ENCODE measurements at regions not wholly inside any gene's neighbourhood (a gene's known extent, or its start where the extent isn't known, plus 50 kb on each side); places are given as distances from the start of the nearest gene placed in this dataset.
A peak's percentile ranks its signal among the peaks of the same experiment; 100 is the strongest.

DNA sequence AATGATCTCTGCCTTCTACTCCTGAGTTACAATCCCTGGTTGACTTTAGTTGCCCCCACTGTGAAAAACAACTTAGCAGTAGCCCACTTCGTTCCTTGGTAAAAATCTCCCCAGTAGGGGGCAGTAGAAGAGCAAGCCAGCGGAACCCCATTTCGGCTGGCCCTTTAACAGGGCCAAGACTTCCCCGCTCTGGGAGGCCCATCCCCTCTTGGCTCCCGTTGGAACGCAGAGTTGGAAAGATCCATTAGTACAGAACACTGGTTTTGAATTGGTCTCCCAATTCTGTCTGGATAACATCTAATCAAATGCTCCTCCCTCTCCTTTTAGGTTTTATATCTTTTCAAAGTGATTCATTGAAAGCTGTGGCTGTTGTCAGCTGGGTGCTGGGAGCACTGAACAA is 1133.3 kb downstream of the BCL11B start:
- peak; percentile 66 to 79 for DNase-seq (ENCODE audit: low spot score in 2 of 2)
- Mint-ChIP-seq H3K27ac (peak overlapping the region; percentile 57), H3K4me1 (peaks cover 63% of the 10 kb centered on the region), H3K4me3 (peak overlapping the region; percentile 40), H3K9me3 (no peaks in the 10 kb centered on the region), H3K36me3 (no peaks in the 10 kb centered on the region)
- ATAC-seq, result peak; percentile 80

DNA sequence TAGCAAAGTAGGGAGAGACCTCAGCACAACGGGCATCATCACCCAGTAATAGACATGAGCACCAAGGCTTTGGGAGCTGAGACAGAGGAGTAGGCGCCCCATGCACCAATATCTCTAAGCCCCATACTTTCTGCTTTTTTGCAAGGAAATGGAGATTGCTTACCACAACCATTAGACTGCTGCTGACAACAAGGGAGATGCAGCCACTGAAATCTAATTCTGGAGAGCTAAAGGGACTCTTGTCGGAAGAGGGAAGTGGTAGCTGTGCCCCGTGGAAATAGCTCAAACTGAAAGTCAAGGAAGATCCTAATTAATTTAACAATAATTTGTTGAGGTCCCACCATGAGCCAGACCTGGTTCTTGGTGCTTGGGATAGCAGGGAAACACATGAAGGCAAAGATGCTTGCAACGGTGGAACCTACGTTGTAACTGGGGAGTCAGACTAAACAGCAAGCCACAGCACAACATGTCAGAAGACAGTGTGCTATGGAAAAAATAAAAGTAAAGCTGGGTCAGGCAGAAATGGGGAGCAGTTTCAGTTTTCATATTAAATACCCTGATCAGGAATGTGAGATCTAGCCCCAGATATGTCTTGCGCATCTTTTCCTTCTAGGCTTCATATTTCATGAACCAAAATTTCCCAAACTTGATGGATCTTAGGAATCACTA is 1131.0 kb downstream of the BCL11B start:
- DNase-seq (ENCODE audit: low spot score in 2 of 2) (no peak), ATAC-seq (no peak)
- no peaks in the 10 kb centered on the region for H3K36me3 Mint-ChIP-seq
- H3K4me3 Mint-ChIP-seq, result peak overlapping the region; percentile 36
- no peaks in the 10 kb centered on the region for H3K9me3 Mint-ChIP-seq
- H3K27ac Mint-ChIP-seq, result peak overlapping the region; percentile 60
- H3K4me1 Mint-ChIP-seq, result peaks cover 58% of the 10 kb centered on the region

DNA sequence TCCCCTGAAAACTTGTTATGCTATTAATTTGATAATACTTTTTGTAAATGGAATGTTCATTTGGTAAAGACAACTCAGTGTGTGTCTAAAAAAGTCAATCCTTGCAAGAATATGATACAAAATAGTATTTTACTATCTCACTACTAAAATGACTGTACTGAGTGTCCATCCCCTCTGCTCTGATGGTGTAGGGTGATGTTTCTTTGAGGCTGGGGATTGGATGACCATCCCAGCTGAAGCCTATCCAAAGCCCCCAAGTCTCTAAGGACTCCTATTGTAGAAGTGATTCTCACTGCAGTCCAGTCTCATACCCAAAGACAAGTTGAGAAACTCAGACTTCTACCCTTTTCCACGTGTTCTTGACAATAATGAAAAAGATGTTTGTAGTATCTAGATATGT is 1128.4 kb downstream of the BCL11B start:
- no peak for ATAC-seq
- DNase-seq (ENCODE audit: low spot score in 2 of 2), result no peak
- H3K27ac Mint-ChIP-seq, result no peak overlapping the region
- no peak overlapping the region for H3K4me3 Mint-ChIP-seq
- H3K9me3 Mint-ChIP-seq, result no peaks in the 10 kb centered on the region
- no peaks in the 10 kb centered on the region for H3K36me3 Mint-ChIP-seq
- peaks cover 42% of the 10 kb centered on the region for H3K4me1 Mint-ChIP-seq

DNA sequence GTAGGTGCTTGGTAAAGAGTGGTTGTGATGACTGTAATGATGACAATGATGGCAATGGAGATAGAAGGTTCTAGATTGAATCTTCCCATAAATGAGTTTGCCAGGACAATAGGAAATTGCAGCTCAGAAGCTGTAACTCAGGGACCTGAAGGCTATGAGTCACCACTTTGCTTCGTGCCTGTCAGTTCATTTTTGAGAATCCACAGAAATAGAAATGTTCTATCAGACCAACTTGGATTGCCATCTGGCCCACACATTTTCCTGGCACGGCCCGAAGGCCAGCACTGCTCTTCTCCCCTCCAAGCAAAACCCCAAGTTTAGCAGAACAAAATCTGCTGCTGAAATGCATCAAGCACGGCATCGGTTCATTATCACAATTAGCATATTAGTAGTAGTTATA is 1127.0 kb downstream of the BCL11B start:
- Mint-ChIP-seq H3K4me3 (no peak overlapping the region), H3K4me1 (peaks cover 28% of the 10 kb centered on the region), H3K9me3 (no peaks in the 10 kb centered on the region), H3K36me3 (no peaks in the 10 kb centered on the region), H3K27ac (no peak overlapping the region)
- ATAC-seq, result no peak
- no peak for DNase-seq (ENCODE audit: low spot score in 2 of 2)

DNA sequence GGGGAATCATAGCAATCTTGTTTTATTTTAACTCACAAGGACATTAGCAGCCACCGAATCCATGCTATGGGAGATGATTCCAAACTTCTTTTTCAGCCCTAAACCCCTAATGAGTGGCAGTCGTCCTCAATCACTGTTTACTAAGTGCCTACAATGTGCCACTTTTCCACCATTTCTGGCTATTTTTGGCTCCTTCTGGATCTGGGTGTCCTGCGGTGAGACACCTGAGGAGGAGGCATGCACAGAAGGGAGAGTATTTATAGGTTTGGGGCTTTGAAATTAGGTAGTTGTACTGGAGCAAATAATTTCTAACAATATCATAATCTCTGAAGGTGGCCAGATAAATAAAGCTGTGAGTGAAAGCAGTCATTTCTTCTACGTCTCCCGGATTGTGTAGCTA is 1125.6 kb downstream of the BCL11B start:
- no peak overlapping the region for H3K4me3 Mint-ChIP-seq
- H3K27ac Mint-ChIP-seq, result no peak overlapping the region
- H3K9me3 Mint-ChIP-seq, result peaks cover 2% of the 10 kb centered on the region
- ATAC-seq, result no peak
- no peaks in the 10 kb centered on the region for H3K36me3 Mint-ChIP-seq
- no peak for DNase-seq (ENCODE audit: low spot score in 2 of 2)
- H3K4me1 Mint-ChIP-seq, result peaks cover 21% of the 10 kb centered on the region

DNA sequence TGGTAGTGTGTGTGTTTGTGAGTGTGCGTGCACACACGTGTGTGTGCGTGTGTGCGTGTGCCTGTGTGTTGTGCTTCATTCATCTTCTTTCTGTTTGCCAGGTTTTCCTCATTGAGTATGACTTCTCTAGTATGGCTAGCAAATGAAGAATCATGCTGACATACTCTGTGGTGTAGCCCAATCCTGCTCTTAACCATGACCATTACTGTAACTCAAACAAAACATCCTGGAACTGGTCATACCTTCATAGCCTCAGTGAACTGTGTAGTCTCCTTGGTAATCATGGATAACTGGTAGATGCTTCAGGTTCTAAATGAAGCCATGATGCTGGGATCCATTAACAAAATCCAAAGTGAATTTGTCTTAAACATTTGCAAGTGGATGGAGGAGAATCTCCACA is 1117.7 kb downstream of the BCL11B start:
- no peaks in the 10 kb centered on the region for H3K36me3 Mint-ChIP-seq

DNA sequence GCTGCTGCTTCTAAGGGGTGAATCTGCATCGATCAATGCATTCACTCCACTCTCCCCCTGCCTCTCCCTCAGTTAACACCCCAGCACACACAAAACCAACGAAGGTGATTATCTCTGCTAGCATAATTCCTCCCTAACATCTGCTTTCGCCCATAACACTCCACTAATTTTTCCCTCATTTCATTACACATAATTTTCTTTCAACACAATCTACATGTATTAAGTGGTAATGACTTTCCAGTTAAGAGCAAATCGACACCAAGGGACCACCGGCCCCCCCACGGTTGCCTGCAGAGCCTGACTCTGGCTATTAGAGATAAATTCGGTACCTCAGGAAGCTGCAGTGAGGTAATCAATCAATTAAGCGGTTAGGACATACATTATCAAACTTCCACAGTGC is 1115.6 kb downstream of the BCL11B start:
- ATAC-seq, result no peak
- Mint-ChIP-seq H3K36me3 (no peaks in the 10 kb centered on the region), H3K4me3 (no peak overlapping the region), H3K27ac (peak overlapping the region; percentile 44), H3K9me3 (no peaks in the 10 kb centered on the region), H3K4me1 (peaks cover 11% of the 10 kb centered on the region)
- DNase-seq (ENCODE audit: low spot score in 2 of 2), result no peak

More for the DNA sequence above, 1117.7 kb downstream of the BCL11B start:
- ATAC-seq, result no peak
- Mint-ChIP-seq H3K4me1 (peaks cover 17% of the 10 kb centered on the region), H3K27ac (no peak overlapping the region), H3K4me3 (no peak overlapping the region), H3K9me3 (peaks cover 2% of the 10 kb centered on the region)
- DNase-seq (ENCODE audit: low spot score in 2 of 2), result no peak

DNA sequence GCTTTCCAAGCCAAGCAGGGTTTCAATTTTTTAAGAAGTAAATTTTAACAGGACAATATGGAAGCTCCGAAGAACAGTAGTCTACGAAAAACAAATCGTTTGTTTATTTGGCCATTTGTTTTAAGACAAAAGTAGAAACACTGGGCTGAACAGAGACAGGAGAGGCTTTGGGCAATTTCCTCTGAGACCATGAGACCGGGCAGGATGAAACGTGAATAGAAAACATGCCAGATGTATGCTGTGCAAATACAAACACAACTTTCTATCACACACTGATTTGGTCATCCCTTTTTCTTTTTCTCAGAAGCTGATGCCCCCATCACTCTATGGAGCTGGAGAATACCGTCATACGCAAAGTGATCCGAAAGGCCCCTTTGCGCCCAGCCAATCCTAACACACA is 1111.1 kb downstream of the BCL11B start:
- Mint-ChIP-seq H3K4me3 (no peak overlapping the region), H3K36me3 (no peaks in the 10 kb centered on the region), H3K4me1 (peaks cover 16% of the 10 kb centered on the region)

DNA sequence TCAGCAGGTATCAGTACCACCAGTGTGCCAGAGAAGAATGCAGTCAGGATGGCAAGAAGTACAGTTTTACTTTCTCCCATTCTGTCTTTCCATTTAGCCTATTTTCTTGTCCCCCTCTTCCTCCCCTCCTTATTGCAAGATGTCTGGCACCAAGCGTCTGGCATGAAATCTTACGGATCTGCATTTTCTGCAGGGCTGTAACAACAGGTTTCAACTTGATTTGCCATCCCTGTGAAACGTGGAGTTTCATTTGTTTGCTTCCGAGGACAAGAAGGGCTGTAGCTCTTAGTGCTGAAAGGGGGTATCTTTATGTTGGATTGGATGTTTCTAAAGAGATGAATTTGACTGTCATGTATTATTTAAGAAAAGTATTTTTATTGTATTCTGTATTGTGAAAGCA is 1110.6 kb downstream of the BCL11B start:
- DNase-seq (ENCODE audit: low spot score in 2 of 2) (no peak), ATAC-seq (no peak)
- H3K36me3 Mint-ChIP-seq, result no peaks in the 10 kb centered on the region
- no peak overlapping the region for H3K27ac Mint-ChIP-seq
- no peaks in the 10 kb centered on the region for H3K9me3 Mint-ChIP-seq
- H3K4me1 Mint-ChIP-seq, result peaks cover 11% of the 10 kb centered on the region
- H3K4me3 Mint-ChIP-seq, result no peak overlapping the region

More for the DNA sequence above, 1111.1 kb downstream of the BCL11B start:
- no peak overlapping the region for H3K27ac Mint-ChIP-seq
- H3K9me3 Mint-ChIP-seq, result no peaks in the 10 kb centered on the region
- DNase-seq (ENCODE audit: low spot score in 2 of 2) (no peak), ATAC-seq (no peak)

DNA sequence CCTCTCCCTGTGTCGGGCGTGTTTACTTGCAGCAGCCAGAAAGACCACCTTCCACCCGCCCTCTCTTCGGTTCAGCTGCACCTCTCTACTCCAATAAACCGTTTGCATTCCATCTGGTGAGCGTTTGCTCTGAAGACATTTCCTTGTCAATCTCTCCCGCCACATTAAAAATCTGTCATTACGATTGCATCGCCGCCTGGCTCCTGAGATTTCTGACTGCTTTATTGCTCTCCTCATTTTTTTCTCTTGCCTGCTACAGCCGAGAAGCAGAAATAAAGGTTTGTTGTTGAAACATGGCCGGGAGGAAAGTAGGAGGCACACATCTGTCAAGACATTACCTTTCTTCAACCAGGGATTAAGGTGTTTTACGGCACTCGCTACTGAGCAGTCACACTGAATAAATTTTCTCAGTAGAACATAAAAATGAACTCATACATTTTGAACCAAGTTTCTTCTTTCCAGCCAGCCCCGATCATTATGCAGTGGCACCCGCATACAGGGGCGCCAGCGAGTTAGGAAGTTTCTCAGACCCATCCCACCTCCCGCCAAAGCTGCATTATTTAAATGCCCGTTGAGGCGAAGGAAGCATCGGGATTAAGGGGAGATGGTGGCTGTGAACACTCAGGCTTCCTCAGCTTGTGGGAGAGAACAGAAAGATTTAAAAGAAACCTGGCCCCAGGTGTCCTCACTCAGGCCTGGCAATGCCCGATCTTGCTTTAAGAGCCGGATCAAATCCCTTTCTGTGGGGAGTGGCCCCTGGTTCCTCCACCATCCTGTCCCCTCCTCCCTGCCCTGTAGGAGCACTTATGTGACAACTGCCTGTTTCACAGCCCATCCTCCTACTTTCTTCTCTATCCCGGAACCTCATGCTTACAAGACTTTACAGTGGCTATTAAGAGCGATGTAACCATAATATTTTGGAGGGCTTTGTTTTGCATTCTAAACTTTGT is 1108.9 kb downstream of the BCL11B start:
- H3K4me1 Mint-ChIP-seq, result peaks cover 20% of the 10 kb centered on the region

DNA sequence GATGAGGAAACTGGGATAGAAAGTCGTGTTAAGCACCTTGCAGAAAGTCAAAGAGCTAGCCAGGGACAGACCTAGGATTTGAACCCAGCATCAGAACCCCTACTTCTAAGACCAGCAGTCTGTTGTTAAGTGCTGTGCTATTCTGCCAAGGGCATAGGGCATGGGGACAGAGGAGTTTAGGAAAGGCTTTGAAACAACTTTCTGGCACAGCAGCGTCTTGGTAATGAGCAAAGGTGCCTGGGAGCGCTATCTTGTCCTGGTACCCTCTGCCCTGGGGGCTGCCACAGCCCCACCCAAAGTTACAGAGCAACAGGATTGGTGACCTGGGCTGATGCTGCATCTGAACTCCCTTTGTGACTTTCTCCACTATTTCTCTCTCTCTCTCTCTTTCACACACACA is 1108.1 kb downstream of the BCL11B start:
- Mint-ChIP-seq H3K36me3 (peaks cover 14% of the 10 kb centered on the region), H3K9me3 (peaks cover 3% of the 10 kb centered on the region), H3K4me3 (no peak overlapping the region), H3K4me1 (peaks cover 28% of the 10 kb centered on the region), H3K27ac (no peak overlapping the region)
- no peak for DNase-seq (ENCODE audit: low spot score in 2 of 2)
- no peak for ATAC-seq

More for the DNA sequence above, 1108.9 kb downstream of the BCL11B start:
- Mint-ChIP-seq H3K36me3 (peaks cover 6% of the 10 kb centered on the region), H3K27ac (peak overlapping the region; percentile 6), H3K4me3 (no peak overlapping the region), H3K9me3 (peaks cover under 1% of the 10 kb centered on the region)
- ATAC-seq (no peak), DNase-seq (ENCODE audit: low spot score in 2 of 2) (no peak)

DNA sequence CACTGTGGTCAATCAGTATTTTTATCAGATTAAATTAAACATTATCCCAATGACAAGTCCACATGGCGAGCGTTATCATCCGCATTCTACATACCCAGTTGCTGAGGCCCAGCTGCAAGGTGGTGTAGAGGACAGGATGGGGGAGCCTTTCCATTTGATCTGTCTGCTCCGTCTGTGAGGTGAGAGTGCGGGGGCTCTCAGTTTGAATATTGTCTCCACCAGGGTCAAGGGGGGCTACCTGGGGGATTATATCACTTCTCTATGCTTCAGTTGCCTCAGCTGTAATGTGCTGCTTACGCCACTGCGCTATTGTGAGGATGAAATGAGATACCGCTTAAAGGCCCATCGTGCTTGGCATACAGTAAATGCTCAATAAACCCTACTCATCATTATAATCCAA is 1106.0 kb downstream of the BCL11B start:
- ATAC-seq (no peak), DNase-seq (ENCODE audit: low spot score in 2 of 2) (no peak)
- Mint-ChIP-seq H3K36me3 (peaks cover 23% of the 10 kb centered on the region), H3K4me3 (no peak overlapping the region), H3K4me1 (peaks cover 48% of the 10 kb centered on the region), H3K9me3 (peaks cover 3% of the 10 kb centered on the region), H3K27ac (no peak overlapping the region)

DNA sequence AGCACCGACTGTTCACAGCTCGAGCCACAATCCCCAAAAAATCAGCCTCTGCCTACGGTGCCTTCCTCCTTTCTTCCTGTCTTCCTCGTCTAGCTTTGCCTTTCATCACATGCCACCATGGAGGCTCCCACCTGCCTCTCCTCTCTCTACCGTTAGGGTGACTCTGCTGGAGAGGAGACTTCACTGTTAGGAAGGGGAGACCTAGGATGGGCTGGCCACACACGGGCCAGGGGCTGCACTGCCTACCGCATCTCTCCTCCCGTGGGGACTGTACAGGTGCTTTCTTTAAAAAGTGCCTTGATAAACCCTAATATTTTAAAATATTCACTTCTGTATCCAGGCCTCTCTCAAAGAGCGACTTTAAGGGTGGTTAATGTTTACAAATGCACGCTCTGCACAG is 1104.7 kb downstream of the BCL11B start:
- Mint-ChIP-seq H3K4me3 (peak overlapping the region; percentile 26), H3K4me1 (peaks cover 61% of the 10 kb centered on the region), H3K36me3 (peaks cover 23% of the 10 kb centered on the region), H3K27ac (peak overlapping the region; percentile 97), H3K9me3 (peaks cover 3% of the 10 kb centered on the region)
- ATAC-seq, result no peak
- no peak for DNase-seq (ENCODE audit: low spot score in 2 of 2)

DNA sequence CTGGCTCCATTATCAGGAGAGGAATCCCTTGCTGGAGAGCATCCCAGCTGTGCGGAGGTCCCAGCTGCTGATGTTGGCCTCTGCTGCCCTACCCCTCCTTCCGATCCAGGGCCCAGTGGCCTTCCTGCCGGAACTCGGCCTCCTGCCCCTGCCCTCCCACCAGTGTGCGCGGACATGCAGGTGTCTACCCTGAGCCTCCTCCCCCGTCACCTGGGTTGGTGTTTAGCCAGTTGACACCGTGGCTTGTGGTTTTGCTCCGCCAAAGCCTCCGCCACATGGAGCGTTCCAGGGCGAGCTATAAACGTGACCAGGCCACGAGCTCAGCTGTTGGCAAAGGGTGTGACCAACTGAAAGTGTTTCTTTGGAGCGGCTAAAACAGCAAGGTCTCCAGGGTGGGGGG is 1104.3 kb downstream of the BCL11B start:
- H3K9me3 Mint-ChIP-seq, result peaks cover 3% of the 10 kb centered on the region
- peak overlapping the region; percentile 26 for H3K4me3 Mint-ChIP-seq
- H3K4me1 Mint-ChIP-seq, result peaks cover 65% of the 10 kb centered on the region
- H3K27ac Mint-ChIP-seq, result peak overlapping the region; percentile 97
- DNase-seq (ENCODE audit: low spot score in 2 of 2), result no peak
- no peak for ATAC-seq
- H3K36me3 Mint-ChIP-seq, result peaks cover 23% of the 10 kb centered on the region

DNA sequence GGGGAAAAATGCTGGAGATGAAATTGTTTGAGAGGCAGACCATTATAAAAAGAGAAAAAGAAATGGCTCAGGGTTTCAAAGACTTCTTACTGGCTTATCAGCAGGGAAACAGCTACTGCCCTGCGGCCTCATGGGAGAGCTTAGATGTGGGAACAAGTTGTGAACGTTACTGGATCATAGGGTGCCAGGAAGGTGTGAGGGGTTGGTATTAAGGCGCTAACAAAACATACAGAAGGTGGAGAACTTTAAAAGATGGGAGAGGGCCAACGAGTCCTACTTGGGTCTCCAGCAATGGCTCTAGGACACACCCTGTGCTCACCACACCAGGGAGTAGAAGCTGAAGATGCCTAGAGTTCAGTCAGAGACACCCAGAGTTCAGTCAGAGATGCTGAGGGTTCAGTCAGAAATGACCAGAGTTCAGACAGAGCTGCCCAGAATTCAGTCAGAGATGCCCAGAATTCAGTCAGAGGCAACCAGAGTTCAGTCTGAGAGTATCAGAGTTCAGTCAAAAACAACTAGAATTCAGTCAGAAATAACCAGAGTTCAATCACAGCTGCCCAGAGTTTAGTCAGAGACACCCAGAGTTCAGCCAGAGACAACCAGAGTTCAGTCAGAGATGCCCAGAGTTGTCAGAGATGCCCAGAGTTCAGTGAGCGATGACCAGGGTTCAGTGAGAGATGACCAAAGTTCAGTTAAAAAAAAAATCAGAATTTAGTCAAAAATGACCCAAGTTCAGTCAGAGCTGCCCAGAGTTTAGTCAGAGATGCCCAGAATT is 1103.6 kb downstream of the BCL11B start:
- H3K27ac Mint-ChIP-seq, result peak overlapping the region; percentile 97
- DNase-seq (ENCODE audit: low spot score in 2 of 2) (no peak), ATAC-seq (peak; percentile 62)
- peaks cover 26% of the 10 kb centered on the region for H3K36me3 Mint-ChIP-seq
- peaks cover 65% of the 10 kb centered on the region for H3K4me1 Mint-ChIP-seq
- H3K4me3 Mint-ChIP-seq, result peak overlapping the region; percentile 26
- peaks cover 3% of the 10 kb centered on the region for H3K9me3 Mint-ChIP-seq

Data from stimulated activated effector memory CD8-positive, alpha-beta T cell treated with anti-CD3 and anti-CD28 coated beads, Interleukin-12 subunit alpha, Interleukin-12 subunit beta, amount 100 ng/mL, for 72 hours (primary cell).